Spleen (tissue), 11 donors: ENCODE measurements at regions not wholly inside any gene's neighbourhood (a gene's known extent, or its start where the extent isn't known, plus 50 kb on each side); places are given as distances from the start of the nearest gene placed in this dataset.

Experiments used
- DNase-seq: peaks from one replicate; pipeline ENCODE4 v3.0.0-alpha.2; 2020
- H3K27ac ChIP-seq, 8 donors: fragments of 200-600 bp; sonication (generic) in 7 of 8; 1 replicate in 4 of 8; 2 replicates in 4 of 8; pipeline versions ENCODE4 v1.5.0 to v1.8.0; 2016 to 2021; ENCODE audit warnings: inconsistent platforms in 4 of 8, mild to moderate bottlenecking in 4 of 8, moderate library complexity in 1 of 8
- H3K27me3 ChIP-seq, 7 donors: fragments of 200-600 bp; sonication (generic) in 6 of 7; replicated peaks in 1 of 7; 1 replicate in 4 of 7; 2 replicates in 3 of 7; pipeline versions ENCODE4 v1.5.0 to v1.8.0; 2016 to 2021; ENCODE audit warnings: inconsistent platforms in 3 of 7, mild to moderate bottlenecking in 1 of 7
- H3K36me3 ChIP-seq, 6 donors: fragments of 200-600 bp; sonication (generic) in 5 of 6; 1 replicate in 4 of 6; 2 replicates in 2 of 6; pipeline versions ENCODE4 v1.5.0 to v1.8.0; 2016 to 2021; ENCODE audit warnings: inconsistent platforms in 2 of 6
- H3K4me1 ChIP-seq, 6 donors: fragments of 200-600 bp; sonication (generic) in 5 of 6; 1 replicate in 3 of 6; 2 replicates in 3 of 6; pipeline versions ENCODE4 v1.5.0 to v1.8.0; 2016 to 2021; ENCODE audit warnings: inconsistent platforms in 3 of 6
- H3K4me3 ChIP-seq, 8 donors: fragments of 200-600 bp; sonication (generic) in 7 of 8; 1 replicate in 4 of 8; 2 replicates in 4 of 8; pipeline versions ENCODE4 v1.5.0 to v1.8.0; 2016 to 2021; ENCODE audit warnings: inconsistent platforms in 4 of 8, mild to moderate bottlenecking in 4 of 8, moderate library complexity in 2 of 8
- H3K9me3 ChIP-seq, 8 donors: fragments of 200-600 bp; sonication (generic) in 7 of 8; 1 replicate in 4 of 8; 2 replicates in 4 of 8; pipeline versions ENCODE4 v1.5.0 to v1.8.0; 2016 to 2021; ENCODE audit warnings: inconsistent platforms in 4 of 8
- POLR2A ChIP-seq, 3 donors: fragments of 450-650 bp; IDR thresholded peaks; one replicate each; pipeline ENCODE4 v1.5.1; 2017; ENCODE audit warnings: antibody characterized with exemption in 3 of 3, mild to moderate bottlenecking in 1 of 3
- POLR2AphosphoS5 ChIP-seq, 3 donors: sonication (generic); formaldehyde crosslinking; IDR thresholded peaks; one replicate each; pipeline ENCODE4 v1.5.1; 2017; ENCODE audit warnings: antibody characterized with exemption in 3 of 3
- WGBS, 5 donors: extraction: QIAGEN DNeasy Blood & Tissue Kit in 3 of 5; methylation state at CpG; one replicate each; pipeline versions ENCODE4 v1.1.5 to v1.1.7; 2013 to 2018; 5-methylcytosine and 5-hydroxymethylcytosine counted together
- intact Hi-C: fragments of 100-400 bp; cut with DNase I; formaldehyde crosslinking; loops from one replicate; pipeline ENCODE4 v1.15.0; 2023; ENCODE audit warnings: low total_unique reads
- TF ChIP-seq, protein P1 (sequence below), 11 experiments: fragments of 200-600 bp in 7 of 11; fragments of 450-650 bp in 4 of 11; sonication (generic) in 4 of 11; IDR thresholded peaks in 8 of 11; conservative IDR thresholded peaks in 3 of 11; 1 replicate in 7 of 11; 2 replicates in 4 of 11; pipeline versions ENCODE4 v1.4.0 to v1.8.0; 2016 to 2021; ENCODE audit warnings: antibody characterized with exemption in 11 of 11, inconsistent platforms in 4 of 11, mild to moderate bottlenecking in 1 of 11
- donor health status: healthy with polysubstance abuse.
- donor health status: DM: no; HTN: no; CAD: no; lungs with moderate emphysema.
- donor health status: DM: no; HTN: no; CAD: no.
- donor health status: Bipolar disorder and iron deficiency.
- donor health status: healthy.
- donor health status: DM: no; HTN: no; CAD: no.
- donor health status: DM: yes; HTN: yes; CAD: no.

DNA sequence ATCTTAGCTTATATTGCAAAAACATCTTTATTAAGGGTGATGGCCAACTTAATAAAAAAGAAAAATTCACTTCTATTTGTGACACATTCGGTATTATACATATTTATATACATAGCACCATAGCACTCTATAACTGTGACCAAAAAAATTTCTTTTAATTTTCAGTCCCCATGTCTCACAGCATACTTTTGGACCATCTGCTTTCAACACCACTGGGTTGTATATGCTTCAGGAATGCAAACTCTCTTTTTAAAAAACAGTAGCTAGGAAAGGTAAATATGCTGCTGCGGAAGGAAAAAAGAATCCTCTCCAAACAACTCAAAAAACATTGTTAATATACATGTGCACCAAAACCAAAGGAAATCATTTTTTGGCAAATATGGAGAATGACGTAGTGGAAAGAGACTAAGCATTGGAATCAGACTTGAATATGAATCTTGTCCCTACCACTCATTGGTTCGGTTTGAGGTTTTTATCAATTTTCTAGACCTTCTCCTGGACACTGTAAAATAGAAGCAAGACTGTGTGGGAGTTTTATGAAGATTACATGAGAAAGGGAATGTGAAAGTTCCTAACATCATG is 227.9 kb downstream of the BLID start:
- intact Hi-C loops: no loop called here
- TF ChIP-seq POLR2AphosphoS5 (IDR thresholded peaks at IDR 0.05) (no peak), POLR2A (IDR thresholded peaks at IDR 0.05) (no peak)
- TF ChIP-seq, protein P1, sequence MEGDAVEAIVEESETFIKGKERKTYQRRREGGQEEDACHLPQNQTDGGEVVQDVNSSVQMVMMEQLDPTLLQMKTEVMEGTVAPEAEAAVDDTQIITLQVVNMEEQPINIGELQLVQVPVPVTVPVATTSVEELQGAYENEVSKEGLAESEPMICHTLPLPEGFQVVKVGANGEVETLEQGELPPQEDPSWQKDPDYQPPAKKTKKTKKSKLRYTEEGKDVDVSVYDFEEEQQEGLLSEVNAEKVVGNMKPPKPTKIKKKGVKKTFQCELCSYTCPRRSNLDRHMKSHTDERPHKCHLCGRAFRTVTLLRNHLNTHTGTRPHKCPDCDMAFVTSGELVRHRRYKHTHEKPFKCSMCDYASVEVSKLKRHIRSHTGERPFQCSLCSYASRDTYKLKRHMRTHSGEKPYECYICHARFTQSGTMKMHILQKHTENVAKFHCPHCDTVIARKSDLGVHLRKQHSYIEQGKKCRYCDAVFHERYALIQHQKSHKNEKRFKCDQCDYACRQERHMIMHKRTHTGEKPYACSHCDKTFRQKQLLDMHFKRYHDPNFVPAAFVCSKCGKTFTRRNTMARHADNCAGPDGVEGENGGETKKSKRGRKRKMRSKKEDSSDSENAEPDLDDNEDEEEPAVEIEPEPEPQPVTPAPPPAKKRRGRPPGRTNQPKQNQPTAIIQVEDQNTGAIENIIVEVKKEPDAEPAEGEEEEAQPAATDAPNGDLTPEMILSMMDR (IDR thresholded peaks at IDR 0.05 in 8 of 11, conservative IDR thresholded peaks at IDR 0.05 in 3 of 11): no peak
- H3K36me3 ChIP-seq: no peaks in the 10 kb centered on the region
- DNase-seq: no peak
- H3K4me3 ChIP-seq: no peak overlapping the region
- WGBS, 5 donors: 79 to 95% (median 87%) methylated on average over 4 of the region's 4 CpGs
- H3K4me1 ChIP-seq: peaks cover 0 to 25% (median 8%) of the 10 kb centered on the region in 6 donors
- no peak overlapping the region for H3K27ac ChIP-seq
- H3K27me3 ChIP-seq: no peaks in the 10 kb centered on the region
- H3K9me3 ChIP-seq: no peaks in the 10 kb centered on the region

DNA sequence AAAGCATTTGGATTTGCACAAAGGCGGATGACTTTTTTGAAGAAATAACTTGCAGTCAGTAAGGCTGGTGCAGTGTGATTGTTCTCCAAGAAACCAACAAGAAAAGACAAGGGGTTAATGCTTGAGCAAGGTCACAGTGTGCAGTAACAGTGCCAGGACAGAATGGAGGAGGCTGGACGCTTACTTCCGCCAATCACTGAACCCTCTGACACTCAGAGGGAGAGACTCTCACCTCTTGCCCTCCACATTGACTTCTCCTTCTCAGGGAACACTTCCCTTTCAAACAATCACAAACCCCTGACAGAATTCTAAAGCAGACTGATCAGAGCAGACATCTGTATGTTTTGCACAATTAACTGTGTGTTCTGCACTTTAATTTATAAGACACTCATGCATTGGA is 228.4 kb downstream of the BLID start:
- Histone ChIP-seq H3K9me3 (no peaks in the 10 kb centered on the region), H3K36me3 (no peaks in the 10 kb centered on the region), H3K27me3 (no peaks in the 10 kb centered on the region), H3K4me1 (peaks cover 0 to 25% (median 8%) of the 10 kb centered on the region in 6 donors), H3K4me3 (no peak overlapping the region), H3K27ac (no peak overlapping the region)
- 51 to 76% (median 73%) methylated on average over 3 of the region's 3 CpGs for WGBS, 5 donors
- TF ChIP-seq POLR2AphosphoS5 (IDR thresholded peaks at IDR 0.05): no peak
- TF ChIP-seq POLR2A (IDR thresholded peaks at IDR 0.05): no peak
- TF ChIP-seq, protein P1 (IDR thresholded peaks at IDR 0.05 in 8 of 11, conservative IDR thresholded peaks at IDR 0.05 in 3 of 11): no peak
- intact Hi-C loops: no loop called here
- no peak for DNase-seq

DNA sequence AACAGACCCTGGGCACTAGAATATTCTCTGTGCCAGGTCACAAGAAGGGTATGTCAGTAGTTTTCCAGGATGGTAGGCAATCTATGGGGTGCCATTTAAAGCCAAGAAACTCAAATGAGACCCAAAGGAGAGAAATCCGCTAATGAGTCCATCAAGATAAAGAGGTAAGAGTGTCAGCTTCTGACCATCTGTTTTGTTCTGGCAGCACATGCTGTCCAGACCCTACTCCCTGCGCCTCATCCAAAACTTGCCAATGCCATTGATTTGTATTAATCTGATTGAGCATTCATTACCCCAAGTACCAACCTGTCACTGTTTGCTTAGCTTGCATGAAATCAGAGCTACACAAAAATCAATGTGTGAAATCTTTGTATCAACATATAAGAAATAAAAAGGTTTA is 229.0 kb downstream of the BLID start:
- no peak for DNase-seq
- H3K36me3 ChIP-seq: no peaks in the 10 kb centered on the region
- H3K4me1 ChIP-seq: peaks cover 0 to 25% (median 8%) of the 10 kb centered on the region in 6 donors
- no peak overlapping the region for H3K4me3 ChIP-seq
- H3K27me3 ChIP-seq: no peaks in the 10 kb centered on the region
- WGBS, 5 donors: 86 to 97% (median 93%) methylated on average over 2 of the region's 2 CpGs
- peak overlapping the region in 3 of 8 donors; percentile 17 to 29 (median 27) for H3K27ac ChIP-seq
- intact Hi-C loops: no loop called here
- TF ChIP-seq POLR2A (IDR thresholded peaks at IDR 0.05): no peak
- no peak for TF ChIP-seq POLR2AphosphoS5 (IDR thresholded peaks at IDR 0.05)
- TF ChIP-seq, protein P1 (IDR thresholded peaks at IDR 0.05 in 8 of 11, conservative IDR thresholded peaks at IDR 0.05 in 3 of 11): no peak
- H3K9me3 ChIP-seq: no peaks in the 10 kb centered on the region

DNA sequence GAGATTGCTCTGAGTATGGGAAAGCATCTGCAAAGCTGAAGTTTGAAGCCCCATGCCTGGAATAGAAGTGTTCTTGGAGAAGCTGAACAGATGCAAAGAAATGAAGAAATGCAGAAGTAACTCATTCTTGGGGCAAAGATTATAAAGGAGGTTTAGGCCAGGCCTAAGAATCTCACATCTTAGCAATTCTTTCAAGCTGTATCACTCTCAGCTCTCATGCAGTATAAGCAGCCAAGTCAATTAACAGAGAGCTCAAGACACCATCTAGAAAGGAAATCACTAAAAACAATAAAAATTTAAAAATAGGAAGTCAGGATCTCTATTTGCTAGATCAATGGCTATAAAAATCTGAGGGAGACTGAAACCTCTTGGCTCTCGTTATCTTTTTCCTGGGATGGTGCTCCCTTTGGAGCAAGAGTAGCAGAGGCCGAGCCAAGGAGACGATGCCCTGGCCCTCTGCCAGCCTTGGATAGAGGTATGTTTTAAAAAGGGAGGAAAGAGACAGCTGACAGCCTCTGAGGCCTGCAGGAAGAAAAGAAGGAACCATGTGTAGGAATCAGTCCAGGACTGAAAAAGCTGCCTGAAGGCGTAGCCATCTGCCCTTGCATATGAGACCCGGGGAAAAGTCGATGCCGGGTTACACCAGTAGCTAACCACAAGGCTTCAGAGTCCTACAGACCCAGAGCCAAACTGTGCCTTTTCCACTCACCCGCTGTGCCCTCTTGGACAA is 229.8 kb downstream of the BLID start:
- TF ChIP-seq POLR2AphosphoS5 (IDR thresholded peaks at IDR 0.05) (no peak), POLR2A (IDR thresholded peaks at IDR 0.05) (no peak)
- TF ChIP-seq, protein P1 (IDR thresholded peaks at IDR 0.05 in 8 of 11, conservative IDR thresholded peaks at IDR 0.05 in 3 of 11): no peak
- no peak overlapping the region for H3K4me3 ChIP-seq
- 50 to 66% (median 56%) methylated on average over 8 of the region's 8 CpGs for WGBS, 5 donors
- no peak for DNase-seq
- no peaks in the 10 kb centered on the region for H3K36me3 ChIP-seq
- H3K27me3 ChIP-seq: no peaks in the 10 kb centered on the region
- intact Hi-C loops: no loop called here
- no peaks in the 10 kb centered on the region for H3K9me3 ChIP-seq
- H3K27ac ChIP-seq: peak overlapping the region in 3 of 8 donors; percentile 17 to 29 (median 27)
- H3K4me1 ChIP-seq: peaks cover 0 to 22% (median 6%) of the 10 kb centered on the region in 6 donors
